ENCODE measurements at regions not wholly inside any gene's neighbourhood (a gene's known extent, or its start where the extent isn't known, plus 50 kb on each side); places are given as distances from the start of the nearest gene placed in this dataset.

- no peak for DNase-seq (ENCODE audit: low spot score in 2 of 2)
- no peaks in the 10 kb centered on the region for H3K36me3 ChIP-seq
- no peak overlapping the region for H3K4me3 ChIP-seq
- intact Hi-C loops (cut with DNase I; ENCODE audit: low total_unique reads) = no loop called here
- TF ChIP-seq POLR2A (IDR thresholded peaks at IDR 0.05) = no peak
- no peak for TF ChIP-seq CTCF (IDR thresholded peaks at IDR 0.05)
- no peak for TF ChIP-seq POLR2AphosphoS5 (IDR thresholded peaks at IDR 0.05)
- H3K27me3 ChIP-seq = peaks cover 0 to 6% of the 10 kb centered on the region in 2 donors
- H3K27ac ChIP-seq = no peak overlapping the region
- H3K4me1 ChIP-seq = no peaks in the 10 kb centered on the region
- no peaks in the 10 kb centered on the region for H3K9me3 ChIP-seq
Observed at GRCh38 chr16:9422762-9423513, 331.5 kb downstream of the HAPSTR1 start.

- Histone ChIP-seq H3K27me3 (peaks cover 0 to 6% of the 10 kb centered on the region in 2 donors), H3K27ac (no peak overlapping the region), H3K4me3 (no peak overlapping the region), H3K9me3 (no peaks in the 10 kb centered on the region), H3K4me1 (no peaks in the 10 kb centered on the region), H3K36me3 (no peaks in the 10 kb centered on the region)
- intact Hi-C loops (cut with DNase I; ENCODE audit: low total_unique reads) = no loop called here
- DNase-seq (ENCODE audit: low spot score in 2 of 2) = no peak
- TF ChIP-seq CTCF (IDR thresholded peaks at IDR 0.05) (no peak), POLR2A (IDR thresholded peaks at IDR 0.05) (no peak), POLR2AphosphoS5 (IDR thresholded peaks at IDR 0.05) (no peak)
Observed at GRCh38 chr16:9425236-9425635, 333.8 kb downstream of the HAPSTR1 start.

GRCh38 chr16:9428355-9429005, 337.0 kb downstream of the HAPSTR1 start:
- Histone ChIP-seq H3K27me3 (no peaks in the 10 kb centered on the region), H3K27ac (no peak overlapping the region), H3K4me3 (no peak overlapping the region), H3K9me3 (no peaks in the 10 kb centered on the region), H3K4me1 (no peaks in the 10 kb centered on the region), H3K36me3 (no peaks in the 10 kb centered on the region)
- intact Hi-C loops (cut with DNase I; ENCODE audit: low total_unique reads) = no loop called here
- no peak for DNase-seq (ENCODE audit: low spot score in 2 of 2)
- TF ChIP-seq POLR2A (IDR thresholded peaks at IDR 0.05) = no peak
- no peak for TF ChIP-seq CTCF (IDR thresholded peaks at IDR 0.05)

DNA sequence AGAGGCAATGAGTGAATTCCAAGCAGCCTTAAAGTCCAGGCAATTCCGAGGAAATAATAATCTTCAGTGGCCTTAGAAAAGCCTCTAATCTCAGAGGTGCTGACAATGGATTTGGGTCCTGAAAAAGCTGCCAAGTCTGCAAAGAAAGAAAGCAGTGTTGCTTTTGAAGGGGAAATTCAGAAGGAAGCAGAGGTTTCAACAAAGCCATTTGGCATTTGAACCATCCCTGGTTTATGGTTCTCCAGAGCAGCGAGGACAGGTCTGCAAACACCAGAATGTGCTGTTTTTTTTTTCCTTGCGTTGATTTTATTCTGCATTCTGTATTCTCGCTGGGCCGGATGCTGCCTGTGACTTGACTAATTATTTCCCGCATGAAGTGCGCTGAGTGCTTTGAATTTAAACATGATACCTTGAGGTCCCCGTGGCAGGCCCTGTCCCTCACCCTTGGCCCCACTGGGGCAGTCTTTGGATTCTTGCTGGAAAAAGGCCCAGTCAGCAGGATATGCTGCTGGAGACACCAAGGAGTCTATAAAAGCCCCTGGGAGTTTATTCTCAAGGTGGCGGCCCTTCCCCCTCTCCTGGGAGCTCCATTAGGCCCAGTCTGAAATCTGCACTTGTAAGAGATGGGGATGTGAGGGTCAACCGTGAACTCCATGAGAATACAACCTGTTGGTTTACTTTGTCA, 338.3 kb downstream of the HAPSTR1 start:
- intact Hi-C loops (cut with DNase I; ENCODE audit: low total_unique reads) = no loop called here
- Histone ChIP-seq H3K9me3 (no peaks in the 10 kb centered on the region), H3K27me3 (no peaks in the 10 kb centered on the region), H3K27ac (no peak overlapping the region), H3K4me1 (no peaks in the 10 kb centered on the region), H3K4me3 (no peak overlapping the region), H3K36me3 (no peaks in the 10 kb centered on the region)
- DNase-seq (ENCODE audit: low spot score in 2 of 2) = no peak
- TF ChIP-seq POLR2AphosphoS5 (IDR thresholded peaks at IDR 0.05) (no peak), POLR2A (IDR thresholded peaks at IDR 0.05) (no peak), CTCF (IDR thresholded peaks at IDR 0.05) (no peak)

GRCh38 chr16:9434659-9435058, 343.2 kb downstream of the HAPSTR1 start:
- Histone ChIP-seq H3K27ac (no peak overlapping the region), H3K4me1 (no peaks in the 10 kb centered on the region), H3K36me3 (no peaks in the 10 kb centered on the region), H3K9me3 (no peaks in the 10 kb centered on the region), H3K27me3 (peaks cover 0 to 5% of the 10 kb centered on the region in 2 donors), H3K4me3 (no peak overlapping the region)
- DNase-seq (ENCODE audit: low spot score in 2 of 2) = no peak
- no peak for TF ChIP-seq POLR2AphosphoS5 (IDR thresholded peaks at IDR 0.05)
- no peak for TF ChIP-seq CTCF (IDR thresholded peaks at IDR 0.05)
- no peak for TF ChIP-seq POLR2A (IDR thresholded peaks at IDR 0.05)
- intact Hi-C loops (cut with DNase I; ENCODE audit: low total_unique reads) = no loop called here

Measured in breast epithelium (tissue), 4 donors.